Stimulated activated memory B cell treated with anti-CD40 and anti-IgM and Interleukin-4, amounts not matched to agents 10 μg/mL and 1 μg/mL and 100 μg/mL, for 72 hours (primary cell): ENCODE measurements at regions not wholly inside any gene's neighbourhood (a gene's known extent, or its start where the extent isn't known, plus 50 kb on each side); places are given as distances from the start of the nearest gene placed in this dataset.

Source experiments
- ATAC-seq: fragments of 150-1000 bp; cut with Tn5 transposase; 2 replicates; pipeline ENCODE4 v1.10.0; 2021
- H3K27ac Mint-ChIP-seq: one replicate; pipeline ENCODE4 v1.8.0; 2022; ENCODE audit warnings: mild to moderate bottlenecking, mixed read lengths
- H3K27me3 Mint-ChIP-seq: one replicate; pipeline ENCODE4 v1.8.0; 2022; ENCODE audit warnings: mixed read lengths
- H3K36me3 Mint-ChIP-seq: one replicate; pipeline ENCODE4 v1.8.0; 2022; ENCODE audit warnings: mixed read lengths
- H3K4me1 Mint-ChIP-seq: one replicate; pipeline ENCODE4 v1.8.0; 2022; ENCODE audit warnings: mixed read lengths
- H3K4me3 Mint-ChIP-seq: one replicate; pipeline ENCODE4 v1.8.0; 2022; ENCODE audit warnings: mild to moderate bottlenecking, moderate library complexity, mixed read lengths
- H3K9me3 Mint-ChIP-seq: one replicate; pipeline ENCODE4 v1.8.0; 2022; ENCODE audit warnings: mixed read lengths

DNA sequence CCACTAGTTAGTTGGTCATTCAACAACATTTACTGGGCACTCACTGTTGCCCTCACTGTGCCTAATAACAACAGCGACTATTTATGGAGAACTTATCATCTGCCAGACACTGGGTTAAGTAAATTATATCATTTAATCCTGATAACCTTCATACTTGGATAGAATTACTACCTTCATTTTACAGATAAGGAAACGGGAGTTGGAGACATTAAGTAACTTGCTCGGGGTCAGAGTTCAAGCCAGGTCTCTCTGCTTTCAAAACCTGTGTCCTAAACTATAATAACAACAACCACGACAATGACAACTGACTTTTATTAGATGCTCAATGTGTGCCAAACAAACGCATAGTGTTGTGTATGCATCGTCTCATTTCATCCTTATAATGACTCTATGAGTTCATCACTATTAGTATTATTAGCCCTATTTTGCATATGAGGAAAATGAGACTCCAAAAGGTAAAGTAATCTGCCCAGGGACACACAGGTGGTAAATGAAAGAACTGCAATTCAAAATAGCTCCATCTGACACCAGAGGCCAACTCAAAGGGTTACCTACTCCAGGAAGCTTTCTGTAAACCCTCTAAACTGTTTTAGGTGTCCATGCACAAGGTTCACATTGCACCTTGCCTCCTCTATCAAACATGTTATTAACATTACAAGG is 98.4 kb upstream of the ACSL4 start:
- Mint-ChIP-seq H3K9me3 (no peaks in the 10 kb centered on the region), H3K27me3 (no peaks in the 10 kb centered on the region), H3K4me3 (no peak overlapping the region), H3K36me3 (no peaks in the 10 kb centered on the region), H3K4me1 (peaks cover 7% of the 10 kb centered on the region), H3K27ac (no peak overlapping the region)
- ATAC-seq, result no peak

DNA sequence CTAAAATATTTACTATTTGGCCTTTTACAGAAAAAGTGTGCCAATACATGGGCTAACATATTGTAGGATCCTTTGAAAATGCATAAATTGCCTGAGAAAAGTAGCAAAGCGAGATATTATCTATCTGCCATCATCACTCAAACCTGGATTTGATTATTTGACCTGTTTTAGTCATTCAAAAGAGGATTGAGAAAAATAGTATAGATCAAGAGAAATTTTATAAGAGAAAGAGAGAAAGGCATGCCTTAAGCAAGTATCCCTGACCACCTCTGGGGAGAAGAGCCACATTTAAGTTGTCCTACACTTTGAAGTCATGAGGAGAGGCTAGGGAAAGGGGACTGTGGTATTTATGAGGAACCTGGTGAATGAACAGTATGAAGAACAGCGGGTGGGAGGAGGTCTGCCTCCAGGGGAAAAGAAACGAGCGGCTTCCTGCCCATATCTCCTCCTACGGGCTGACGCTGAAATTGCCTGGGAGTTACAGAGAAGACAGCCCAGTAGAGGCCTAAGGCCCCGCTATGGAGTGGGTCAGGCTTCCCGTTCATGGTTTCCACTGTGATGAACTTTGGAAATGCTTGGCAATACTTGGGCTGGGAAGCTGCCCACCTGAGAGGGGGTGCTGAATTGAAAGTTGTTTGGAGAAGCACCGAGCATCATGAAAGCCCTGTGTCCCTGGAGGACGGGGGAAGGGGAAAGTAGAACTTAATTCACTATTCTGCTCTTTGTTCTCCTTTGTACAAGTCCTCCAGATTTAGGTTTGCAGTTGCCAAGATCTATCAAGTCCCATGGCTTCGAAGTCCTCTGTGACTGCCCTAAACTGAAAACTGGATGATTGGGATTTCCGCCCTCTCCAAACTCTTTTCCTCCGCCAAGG is 106.9 kb upstream of the ACSL4 start:
- H3K9me3 Mint-ChIP-seq, result no peaks in the 10 kb centered on the region

DNA sequence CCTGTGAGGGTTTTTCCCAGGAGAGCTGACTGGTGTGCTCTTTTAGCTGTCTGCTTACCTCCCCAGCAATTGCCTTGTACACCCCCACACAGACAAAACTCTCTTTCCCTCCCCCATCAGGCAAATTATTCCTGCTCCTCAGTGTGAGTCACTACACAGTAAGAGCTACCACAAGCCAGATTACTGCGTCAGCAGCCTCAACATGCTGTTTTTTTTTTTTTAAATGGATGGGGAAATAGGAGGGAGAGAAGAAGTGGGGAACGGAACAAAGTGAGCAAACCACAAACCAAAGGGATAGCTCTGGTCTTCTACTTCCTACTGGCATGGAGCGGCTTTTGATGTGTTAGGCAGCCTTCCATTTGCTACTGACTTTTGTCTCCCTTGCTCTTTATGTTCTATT is 107.5 kb upstream of the ACSL4 start:
- no peaks in the 10 kb centered on the region for H3K27me3 Mint-ChIP-seq
- no peak for ATAC-seq
- no peaks in the 10 kb centered on the region for H3K9me3 Mint-ChIP-seq
- peaks cover 9% of the 10 kb centered on the region for H3K4me1 Mint-ChIP-seq
- no peak overlapping the region for H3K4me3 Mint-ChIP-seq
- no peaks in the 10 kb centered on the region for H3K36me3 Mint-ChIP-seq
- H3K27ac Mint-ChIP-seq, result no peak overlapping the region

More for the DNA sequence above, 106.9 kb upstream of the ACSL4 start:
- H3K27me3 Mint-ChIP-seq, result no peaks in the 10 kb centered on the region
- peaks cover 9% of the 10 kb centered on the region for H3K4me1 Mint-ChIP-seq
- H3K36me3 Mint-ChIP-seq, result no peaks in the 10 kb centered on the region
- no peak overlapping the region for H3K4me3 Mint-ChIP-seq
- ATAC-seq, result peak; percentile 36
- no peak overlapping the region for H3K27ac Mint-ChIP-seq

- no peak overlapping the region for H3K4me3 Mint-ChIP-seq
- no peaks in the 10 kb centered on the region for H3K27me3 Mint-ChIP-seq
- H3K36me3 Mint-ChIP-seq, result no peaks in the 10 kb centered on the region
- no peak for ATAC-seq
- H3K27ac Mint-ChIP-seq, result no peak overlapping the region
- H3K4me1 Mint-ChIP-seq, result peaks cover 9% of the 10 kb centered on the region
- no peaks in the 10 kb centered on the region for H3K9me3 Mint-ChIP-seq
These were observed 108.2 kb upstream of the ACSL4 start for GRCh38 chrX:109841257-109841656.

GRCh38 chrX:109841869-109842579 is 109.0 kb upstream of the ACSL4 start:
- H3K27ac Mint-ChIP-seq, result no peak overlapping the region
- no peaks in the 10 kb centered on the region for H3K36me3 Mint-ChIP-seq
- no peaks in the 10 kb centered on the region for H3K27me3 Mint-ChIP-seq
- no peak overlapping the region for H3K4me3 Mint-ChIP-seq
- H3K9me3 Mint-ChIP-seq, result no peaks in the 10 kb centered on the region
- peaks cover 9% of the 10 kb centered on the region for H3K4me1 Mint-ChIP-seq
- no peak for ATAC-seq

- ATAC-seq, result no peak
- Mint-ChIP-seq H3K4me1 (peaks cover 9% of the 10 kb centered on the region), H3K27ac (no peak overlapping the region), H3K36me3 (no peaks in the 10 kb centered on the region), H3K9me3 (no peaks in the 10 kb centered on the region), H3K27me3 (no peaks in the 10 kb centered on the region), H3K4me3 (no peak overlapping the region)
These were observed 109.6 kb upstream of the ACSL4 start for GRCh38 chrX:109842611-109843010.

DNA sequence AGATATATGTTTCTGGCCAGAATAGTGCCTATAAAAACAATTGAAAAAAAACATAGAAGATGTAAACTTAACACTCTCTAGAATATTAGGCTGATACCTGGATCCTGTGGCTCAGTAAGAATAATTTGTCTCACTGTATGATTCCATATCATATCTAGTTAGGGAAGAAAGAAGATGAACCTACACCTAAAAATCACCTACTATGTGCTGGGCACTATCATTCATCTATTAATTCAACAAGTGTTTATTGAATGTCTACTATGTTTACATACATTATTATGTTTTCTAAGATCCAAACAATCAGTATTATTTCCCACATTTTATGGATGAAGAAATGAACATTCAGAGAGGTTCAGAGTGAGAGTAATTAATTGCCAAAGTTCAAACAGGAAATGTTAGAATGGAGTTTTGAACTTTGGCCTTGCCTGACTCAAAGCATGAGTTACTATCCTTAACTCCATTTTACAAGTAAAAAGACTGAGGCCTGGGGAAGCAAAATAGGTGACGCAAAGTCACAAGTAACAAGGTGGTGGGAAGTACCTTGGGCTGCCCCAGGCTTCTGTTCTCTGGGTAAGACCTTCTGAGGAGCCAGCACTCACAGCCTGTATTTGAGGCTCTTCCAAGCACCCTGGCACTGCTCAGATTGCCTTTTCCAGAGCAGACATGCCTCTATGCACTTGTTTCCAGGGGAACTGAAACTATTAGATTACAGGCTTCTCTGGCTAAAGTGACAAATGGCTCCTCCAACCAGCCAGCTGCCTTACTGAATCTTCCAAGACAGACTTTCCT is 111.1 kb upstream of the ACSL4 start:
- Mint-ChIP-seq H3K27me3 (no peaks in the 10 kb centered on the region), H3K36me3 (no peaks in the 10 kb centered on the region), H3K4me1 (peaks cover 22% of the 10 kb centered on the region), H3K4me3 (no peak overlapping the region), H3K9me3 (no peaks in the 10 kb centered on the region), H3K27ac (peak overlapping the region; percentile 42)
- ATAC-seq, result peak; percentile 81

DNA sequence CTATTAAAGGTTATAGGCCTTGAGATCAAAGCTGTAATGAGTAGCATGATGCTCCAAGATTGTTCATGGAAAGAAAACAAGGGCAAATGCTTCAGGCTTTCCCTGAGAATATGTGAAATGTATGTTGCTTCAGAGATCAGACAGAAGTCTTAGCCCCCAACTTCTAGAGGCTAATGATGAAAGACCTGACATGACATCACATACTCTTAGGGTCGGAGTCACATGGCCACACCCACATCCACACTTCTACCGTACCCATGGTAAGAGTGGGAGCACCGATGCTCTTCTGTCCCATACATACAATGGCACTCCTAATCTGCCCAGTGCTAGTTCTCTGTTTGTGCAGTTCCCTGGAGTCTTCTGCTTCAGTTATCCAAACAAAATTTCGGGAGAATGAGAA is 111.9 kb upstream of the ACSL4 start:
- Mint-ChIP-seq H3K27ac (peak overlapping the region; percentile 42), H3K27me3 (no peaks in the 10 kb centered on the region), H3K9me3 (no peaks in the 10 kb centered on the region), H3K4me3 (no peak overlapping the region), H3K36me3 (no peaks in the 10 kb centered on the region), H3K4me1 (peaks cover 22% of the 10 kb centered on the region)
- no peak for ATAC-seq

- H3K9me3 Mint-ChIP-seq, result no peaks in the 10 kb centered on the region
- H3K4me1 Mint-ChIP-seq, result peaks cover 22% of the 10 kb centered on the region
- no peaks in the 10 kb centered on the region for H3K27me3 Mint-ChIP-seq
- ATAC-seq, result no peak
- no peak overlapping the region for H3K27ac Mint-ChIP-seq
- H3K4me3 Mint-ChIP-seq, result no peak overlapping the region
- H3K36me3 Mint-ChIP-seq, result no peaks in the 10 kb centered on the region
These were observed 112.9 kb upstream of the ACSL4 start for GRCh38 chrX:109845996-109846395.

DNA sequence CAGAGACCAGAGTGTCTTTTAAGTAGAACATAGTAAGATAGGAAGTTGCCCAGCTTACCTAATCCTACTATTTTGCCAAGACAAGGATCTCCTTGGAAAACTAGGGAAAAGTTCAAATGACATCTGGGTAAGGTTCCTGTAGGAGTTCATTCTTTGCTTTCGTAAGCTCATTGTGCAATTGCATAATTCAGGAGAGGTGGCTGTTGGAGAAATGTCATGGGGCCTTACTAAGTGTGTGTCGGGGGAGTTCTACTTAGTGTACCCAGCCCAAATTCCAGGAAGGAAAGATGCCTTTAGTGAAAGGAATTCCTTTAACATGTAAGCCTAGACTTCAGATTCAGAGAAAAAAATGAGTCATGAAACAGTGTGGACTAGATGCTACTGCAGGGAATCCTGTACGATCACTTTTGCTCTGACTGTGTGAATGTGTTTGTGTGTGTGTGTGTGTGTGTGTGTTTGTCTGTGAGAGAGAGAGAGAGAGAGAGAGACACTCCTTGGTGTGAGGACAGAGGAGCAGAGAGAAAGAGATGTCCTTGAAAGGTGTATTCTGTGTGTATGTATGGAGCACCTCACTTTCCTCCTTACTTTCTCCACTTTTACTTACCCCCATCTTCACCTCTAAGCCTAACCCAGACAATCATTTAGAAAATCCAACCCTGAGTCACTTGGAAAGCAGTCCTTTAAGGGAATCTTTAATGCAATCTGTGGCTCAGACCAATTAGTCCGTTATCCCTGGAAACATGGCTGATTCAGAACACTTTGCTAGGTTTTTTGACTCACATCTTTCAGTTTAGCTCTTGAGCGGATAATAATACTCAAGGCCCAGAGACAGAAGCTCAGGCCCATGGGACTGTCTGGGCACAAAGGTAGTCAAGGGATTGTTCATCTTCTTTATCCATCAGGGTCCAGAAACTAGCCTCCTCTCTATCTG is 114.5 kb upstream of the ACSL4 start:
- Mint-ChIP-seq H3K4me1 (peaks cover 22% of the 10 kb centered on the region), H3K9me3 (no peaks in the 10 kb centered on the region), H3K4me3 (no peak overlapping the region), H3K27me3 (no peaks in the 10 kb centered on the region), H3K36me3 (no peaks in the 10 kb centered on the region), H3K27ac (no peak overlapping the region)
- ATAC-seq, result no peak

DNA sequence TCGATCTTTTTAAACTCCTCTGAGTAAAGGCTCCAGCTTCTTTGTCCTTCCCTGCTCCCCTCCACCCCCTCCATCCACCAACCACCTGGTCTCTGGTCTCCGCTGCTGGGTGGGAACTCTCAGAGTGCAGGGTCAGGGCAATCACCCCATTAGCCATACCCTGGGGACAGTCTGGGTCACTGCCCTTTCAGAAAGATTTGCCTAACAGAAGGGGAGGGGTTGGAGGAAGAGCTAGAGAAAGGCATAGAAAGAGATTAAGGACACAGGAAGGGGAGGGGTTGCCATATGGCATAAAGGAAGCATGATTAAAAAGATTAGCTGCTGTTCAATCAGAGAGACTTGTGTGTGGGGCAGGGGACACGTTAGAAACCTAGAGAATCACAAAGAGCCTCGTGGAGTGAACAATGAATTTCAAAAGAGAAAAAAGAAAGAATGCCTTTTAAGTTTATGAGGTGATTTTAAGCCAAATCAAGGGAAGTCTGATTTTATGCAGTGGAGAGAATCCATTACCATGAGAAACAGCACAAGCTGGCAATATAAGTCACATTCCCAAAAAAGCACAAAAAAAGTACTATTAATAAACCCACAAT is 115.5 kb upstream of the ACSL4 start:
- peaks cover 22% of the 10 kb centered on the region for H3K4me1 Mint-ChIP-seq
- H3K36me3 Mint-ChIP-seq, result peaks cover 1% of the 10 kb centered on the region
- no peaks in the 10 kb centered on the region for H3K9me3 Mint-ChIP-seq
- no peak for ATAC-seq
- H3K27ac Mint-ChIP-seq, result no peak overlapping the region
- H3K27me3 Mint-ChIP-seq, result no peaks in the 10 kb centered on the region
- H3K4me3 Mint-ChIP-seq, result no peak overlapping the region

DNA sequence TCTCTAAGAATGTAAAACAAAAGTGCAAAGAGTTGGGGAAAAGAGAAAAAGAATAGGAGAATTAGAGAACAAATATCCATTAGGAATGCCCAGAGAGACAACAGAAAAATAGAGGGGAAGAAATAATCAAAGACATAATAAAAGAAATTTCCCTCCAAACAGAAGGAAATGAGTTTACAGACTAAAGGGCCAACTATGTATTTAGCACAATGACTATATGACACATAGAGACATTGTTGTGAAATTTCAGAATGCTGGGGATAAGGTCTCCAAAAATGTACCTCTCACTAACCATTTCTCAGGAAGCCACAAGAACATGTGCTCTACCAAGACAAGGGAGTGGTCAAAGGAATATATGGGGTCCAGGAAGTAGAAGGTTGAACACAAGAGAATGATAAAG is 121.0 kb upstream of the ACSL4 start:
- no peaks in the 10 kb centered on the region for H3K27me3 Mint-ChIP-seq
- H3K27ac Mint-ChIP-seq, result no peak overlapping the region

DNA sequence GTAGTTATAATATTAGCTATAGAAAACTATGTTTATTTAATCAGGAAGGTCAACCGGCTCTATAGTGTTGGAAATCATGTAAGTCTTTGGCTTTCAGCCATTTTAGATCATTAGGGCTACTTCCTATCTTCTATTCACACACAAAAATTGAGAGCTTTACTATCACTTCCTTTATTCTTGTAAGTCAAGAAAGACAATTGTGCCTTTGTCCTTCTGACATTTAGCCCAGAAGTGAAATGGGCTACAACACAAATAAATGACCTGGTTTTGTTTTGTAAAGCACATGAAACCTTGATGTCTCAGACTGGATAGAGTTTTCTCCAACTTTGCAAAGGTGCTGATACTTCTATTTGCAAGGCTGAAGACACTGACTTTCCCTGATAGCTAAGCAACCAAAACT is 122.4 kb upstream of the ACSL4 start:
- H3K4me1 Mint-ChIP-seq, result no peaks in the 10 kb centered on the region
- H3K9me3 Mint-ChIP-seq, result peaks cover 9% of the 10 kb centered on the region
- H3K27me3 Mint-ChIP-seq, result no peaks in the 10 kb centered on the region
- peaks cover 10% of the 10 kb centered on the region for H3K36me3 Mint-ChIP-seq
- H3K27ac Mint-ChIP-seq, result peak overlapping the region; percentile 22
- no peak overlapping the region for H3K4me3 Mint-ChIP-seq
- no peak for ATAC-seq

More for the DNA sequence above, 121.0 kb upstream of the ACSL4 start:
- peaks cover 9% of the 10 kb centered on the region for H3K9me3 Mint-ChIP-seq
- no peaks in the 10 kb centered on the region for H3K4me1 Mint-ChIP-seq
- ATAC-seq, result no peak
- peaks cover 10% of the 10 kb centered on the region for H3K36me3 Mint-ChIP-seq
- H3K4me3 Mint-ChIP-seq, result no peak overlapping the region

DNA sequence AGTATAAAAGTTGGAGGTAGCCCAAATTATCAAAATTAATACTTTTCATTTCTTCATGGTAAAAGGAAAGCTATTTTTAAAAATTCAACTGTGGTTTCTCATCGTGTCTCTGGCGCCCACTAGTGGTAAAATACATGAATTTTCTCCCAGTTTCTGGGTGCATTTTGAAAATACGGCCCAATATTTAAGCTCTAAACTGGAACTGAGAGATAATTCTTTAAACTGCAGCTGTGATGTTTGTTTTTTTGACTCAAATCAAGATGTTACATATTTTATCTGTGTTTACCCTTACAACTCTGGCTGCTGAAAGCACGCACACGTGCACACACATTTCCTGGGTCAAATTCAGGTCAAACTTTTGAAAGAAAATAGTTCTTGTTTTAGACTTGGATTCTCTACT is 123.9 kb upstream of the ACSL4 start:
- Mint-ChIP-seq H3K4me3 (no peak overlapping the region), H3K4me1 (no peaks in the 10 kb centered on the region), H3K36me3 (peaks cover 10% of the 10 kb centered on the region), H3K27ac (no peak overlapping the region), H3K27me3 (no peaks in the 10 kb centered on the region), H3K9me3 (peaks cover 9% of the 10 kb centered on the region)
- no peak for ATAC-seq
